BE2C (cell line): ENCODE measurements at regions not wholly inside any gene's neighbourhood (a gene's known extent, or its start where the extent isn't known, plus 50 kb on each side); places are given as distances from the start of the nearest gene placed in this dataset.

Experiments used
- DNase-seq: peaks from one replicate; pipeline ENCODE4 v3.0.0-alpha.2; 2020
- H3K27me3 ChIP-seq: fragments of 250-450 bp; sonication (Bioruptor Pico); 2 replicates; pipeline ENCODE4 v1.5.1; 2020; ENCODE audit warnings: mild to moderate bottlenecking
- H3K36me3 ChIP-seq: fragments of 250-450 bp; sonication (Bioruptor Pico); 2 replicates; pipeline ENCODE4 v1.5.1; 2020; ENCODE audit warnings: mild to moderate bottlenecking
- H3K4me1 ChIP-seq: fragments of 250-450 bp; sonication (Bioruptor Pico); 2 replicates; pipeline ENCODE4 v1.5.1; 2020
- H3K4me3 ChIP-seq: 2 replicates; pipeline ENCODE4 v1.5.1; 2011; ENCODE audit warnings: low read depth, low read length
- H3K9me3 ChIP-seq: fragments of 250-450 bp; sonication (Bioruptor Pico); 2 replicates; pipeline ENCODE4 v1.5.1; 2020
- CTCF ChIP-seq: IDR thresholded peaks from 2 replicates; pipeline ENCODE4 v1.5.1; 2012; ENCODE audit warnings: mild to moderate bottlenecking, low read depth, low read length

DNA sequence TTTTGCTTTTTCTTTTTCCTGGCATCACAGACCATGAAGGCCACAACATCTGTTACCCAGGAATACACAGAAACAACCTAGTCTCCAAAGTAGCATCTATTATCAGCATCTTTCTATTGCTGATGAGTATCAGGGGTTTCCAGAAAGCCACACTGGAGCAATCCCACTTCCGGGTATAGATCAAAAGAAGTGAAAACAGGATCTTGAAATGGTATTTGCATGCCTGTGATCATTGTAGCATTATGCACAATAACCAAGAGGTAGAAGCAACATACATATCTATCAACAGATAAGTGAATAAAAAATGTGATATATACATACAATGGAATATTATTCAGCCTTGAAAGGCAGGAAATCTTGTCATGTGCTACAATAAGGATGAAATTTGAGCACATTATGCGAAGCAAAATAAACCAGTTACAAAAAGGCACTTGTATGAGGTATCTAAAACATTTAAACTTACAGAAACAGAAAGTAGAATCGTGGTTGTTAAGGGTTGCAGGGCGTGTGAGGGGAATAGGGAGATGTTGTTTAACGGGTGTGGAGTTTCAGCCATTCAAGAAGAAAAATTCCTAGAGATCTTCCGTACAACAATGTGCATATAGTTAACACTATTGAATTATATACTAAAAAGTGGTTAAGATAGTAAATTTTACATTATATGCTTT, 115.1 kb downstream of the KCNE4 start:
- H3K4me1 ChIP-seq, result peaks cover 9% of the 10 kb centered on the region
- no peak for DNase-seq
- H3K36me3 ChIP-seq, result no peaks in the 10 kb centered on the region
- no peaks in the 10 kb centered on the region for H3K9me3 ChIP-seq
- TF ChIP-seq CTCF, result no peak
- H3K27me3 ChIP-seq, result no peaks in the 10 kb centered on the region
- no peak overlapping the region for H3K4me3 ChIP-seq

GRCh38 chr2:223169830-223170605, 118.0 kb downstream of the KCNE4 start:
- no peak for DNase-seq
- Histone ChIP-seq H3K4me1 (peaks cover 8% of the 10 kb centered on the region), H3K36me3 (no peaks in the 10 kb centered on the region), H3K4me3 (no peak overlapping the region), H3K27me3 (no peaks in the 10 kb centered on the region), H3K9me3 (no peaks in the 10 kb centered on the region)
- no peak for TF ChIP-seq CTCF

DNA sequence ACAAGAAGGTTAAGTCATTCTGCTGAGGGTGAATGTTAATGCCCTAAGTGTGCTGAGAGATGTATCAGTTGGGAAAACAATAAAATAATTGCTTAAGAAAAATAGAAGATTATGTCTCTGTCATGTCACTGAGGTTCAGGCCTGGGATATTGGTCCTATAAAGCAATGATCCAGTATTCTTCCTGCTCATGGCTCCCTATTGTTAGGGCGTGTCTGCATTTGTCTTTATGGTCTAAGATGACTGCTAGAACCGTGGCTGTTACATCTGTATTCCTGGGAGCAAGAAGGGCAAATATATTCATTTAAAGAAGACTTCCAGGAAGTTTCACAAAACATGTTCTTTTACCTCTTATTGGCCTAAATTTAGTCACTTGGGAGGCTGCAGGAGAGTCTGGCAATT, 125.0 kb downstream of the KCNE4 start:
- H3K4me1 ChIP-seq, result no peaks in the 10 kb centered on the region
- no peaks in the 10 kb centered on the region for H3K27me3 ChIP-seq
- H3K9me3 ChIP-seq, result no peaks in the 10 kb centered on the region
- TF ChIP-seq CTCF, result no peak
- DNase-seq, result no peak
- no peak overlapping the region for H3K4me3 ChIP-seq
- H3K36me3 ChIP-seq, result no peaks in the 10 kb centered on the region

DNA sequence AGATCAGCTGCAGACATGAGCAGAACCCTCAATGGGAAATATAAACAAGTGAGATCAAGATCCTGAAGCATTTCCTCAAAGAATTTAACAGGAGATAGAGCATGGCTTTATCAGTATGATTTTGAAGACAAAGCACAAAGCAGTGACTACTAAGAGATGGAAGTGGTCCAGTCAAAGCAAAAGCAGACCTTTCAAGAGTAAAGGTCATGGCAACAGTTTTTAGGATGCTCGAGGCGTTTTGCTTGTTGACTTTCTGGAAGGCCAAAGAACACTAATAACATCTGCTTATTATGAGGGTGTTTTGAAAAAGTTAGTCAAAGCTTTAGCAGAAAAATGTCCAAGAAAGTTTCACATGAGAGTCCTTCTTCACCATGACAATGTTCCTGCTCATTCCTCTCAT, 128.5 kb downstream of the KCNE4 start:
- DNase-seq, result no peak
- Histone ChIP-seq H3K9me3 (no peaks in the 10 kb centered on the region), H3K4me1 (no peaks in the 10 kb centered on the region), H3K27me3 (no peaks in the 10 kb centered on the region), H3K4me3 (no peak overlapping the region), H3K36me3 (no peaks in the 10 kb centered on the region)
- no peak for TF ChIP-seq CTCF

GRCh38 chr2:223181561-223181960, 129.6 kb downstream of the KCNE4 start:
- Histone ChIP-seq H3K27me3 (no peaks in the 10 kb centered on the region), H3K4me3 (no peak overlapping the region), H3K9me3 (no peaks in the 10 kb centered on the region), H3K36me3 (no peaks in the 10 kb centered on the region), H3K4me1 (no peaks in the 10 kb centered on the region)
- DNase-seq, result no peak
- no peak for TF ChIP-seq CTCF

DNA sequence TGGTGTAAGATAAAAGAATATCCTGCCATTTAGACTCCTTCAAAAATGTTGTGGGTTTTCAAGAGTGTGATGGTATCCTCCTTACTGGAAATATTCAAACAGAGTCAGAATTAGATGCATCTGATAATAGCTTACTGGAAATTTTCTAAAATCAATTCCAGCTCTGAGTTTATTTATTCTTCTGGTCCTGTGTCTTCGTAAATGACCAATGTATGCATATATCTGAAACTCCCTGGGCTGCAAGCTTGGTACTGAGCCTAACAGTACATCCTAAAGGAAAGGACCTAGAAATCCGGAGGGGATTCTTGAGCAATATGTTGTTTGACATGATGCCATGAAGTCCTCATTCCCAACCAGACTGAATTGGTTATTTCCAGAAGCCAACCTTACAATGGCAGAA, 130.4 kb downstream of the KCNE4 start:
- DNase-seq, result no peak
- no peaks in the 10 kb centered on the region for H3K36me3 ChIP-seq
- no peaks in the 10 kb centered on the region for H3K4me1 ChIP-seq
- TF ChIP-seq CTCF, result no peak
- no peak overlapping the region for H3K4me3 ChIP-seq
- no peaks in the 10 kb centered on the region for H3K27me3 ChIP-seq
- H3K9me3 ChIP-seq, result no peaks in the 10 kb centered on the region
